ENCODE measurements at regions not wholly inside any gene's neighbourhood (a gene's known extent, or its start where the extent isn't known, plus 50 kb on each side); places are given as distances from the start of the nearest gene placed in this dataset.

DNA sequence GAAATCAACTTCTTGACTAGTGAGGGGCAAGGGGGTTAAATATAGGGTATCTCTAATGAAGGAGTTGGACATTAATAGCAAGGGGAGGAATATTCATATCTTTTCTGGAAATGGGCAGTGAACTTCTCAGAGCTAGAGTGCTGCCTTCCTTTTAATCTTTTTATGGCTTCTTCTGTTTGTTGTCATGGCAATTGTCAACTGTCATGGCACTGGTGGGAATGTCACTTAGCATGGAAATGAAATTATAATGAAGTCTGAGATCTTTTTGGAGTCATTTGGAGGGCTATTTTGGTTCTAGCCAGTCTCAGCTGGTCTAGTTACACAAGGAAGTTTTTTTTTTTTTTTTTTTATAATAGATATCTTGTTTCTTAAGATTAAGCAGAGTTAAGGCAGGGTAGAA, 250.2 kb downstream of the AASDHPPT start:
- TF ChIP-seq, protein P1, sequence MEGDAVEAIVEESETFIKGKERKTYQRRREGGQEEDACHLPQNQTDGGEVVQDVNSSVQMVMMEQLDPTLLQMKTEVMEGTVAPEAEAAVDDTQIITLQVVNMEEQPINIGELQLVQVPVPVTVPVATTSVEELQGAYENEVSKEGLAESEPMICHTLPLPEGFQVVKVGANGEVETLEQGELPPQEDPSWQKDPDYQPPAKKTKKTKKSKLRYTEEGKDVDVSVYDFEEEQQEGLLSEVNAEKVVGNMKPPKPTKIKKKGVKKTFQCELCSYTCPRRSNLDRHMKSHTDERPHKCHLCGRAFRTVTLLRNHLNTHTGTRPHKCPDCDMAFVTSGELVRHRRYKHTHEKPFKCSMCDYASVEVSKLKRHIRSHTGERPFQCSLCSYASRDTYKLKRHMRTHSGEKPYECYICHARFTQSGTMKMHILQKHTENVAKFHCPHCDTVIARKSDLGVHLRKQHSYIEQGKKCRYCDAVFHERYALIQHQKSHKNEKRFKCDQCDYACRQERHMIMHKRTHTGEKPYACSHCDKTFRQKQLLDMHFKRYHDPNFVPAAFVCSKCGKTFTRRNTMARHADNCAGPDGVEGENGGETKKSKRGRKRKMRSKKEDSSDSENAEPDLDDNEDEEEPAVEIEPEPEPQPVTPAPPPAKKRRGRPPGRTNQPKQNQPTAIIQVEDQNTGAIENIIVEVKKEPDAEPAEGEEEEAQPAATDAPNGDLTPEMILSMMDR (IDR thresholded peaks at IDR 0.05), result no peak
- TF ChIP-seq POLR2A (IDR thresholded peaks at IDR 0.05), result no peak
